NCI-H2107 (cell line): ENCODE measurements at regions not wholly inside any gene's neighbourhood (a gene's known extent, or its start where the extent isn't known, plus 50 kb on each side); places are given as distances from the start of the nearest gene placed in this dataset.

Source experiments
- DNase-seq: peaks from one replicate; lab custom pipeline; 2025; lab: John Stamatoyannopoulos, UW

- no peak for DNase-seq
These were observed 133.4 kb upstream of the KCNG1 start for GRCh38 chr20:51156041-51156982.

- DNase-seq = no peak
These were observed 132.1 kb upstream of the KCNG1 start for GRCh38 chr20:51154708-51155690.

- no peak for DNase-seq
These were observed 131.2 kb upstream of the KCNG1 start for GRCh38 chr20:51153867-51154707.

- no peak for DNase-seq
These were observed 126.0 kb upstream of the KCNG1 start for GRCh38 chr20:51148941-51149340.

GRCh38 chr20:51144476-51144875, 121.6 kb upstream of the KCNG1 start:
- DNase-seq = no peak

GRCh38 chr20:51143652-51144051, 120.7 kb upstream of the KCNG1 start:
- DNase-seq = no peak

- no peak for DNase-seq
These were observed 119.5 kb upstream of the KCNG1 start for GRCh38 chr20:51142448-51142847.

GRCh38 chr20:51140671-51141070, 117.8 kb upstream of the KCNG1 start:
- no peak for DNase-seq

GRCh38 chr20:51139891-51140290, 117.0 kb upstream of the KCNG1 start:
- no peak for DNase-seq

- DNase-seq = no peak
These were observed 115.7 kb upstream of the KCNG1 start for GRCh38 chr20:51138576-51138975.

- no peak for DNase-seq
These were observed 114.6 kb upstream of the KCNG1 start for GRCh38 chr20:51137461-51137860.

GRCh38 chr20:51135926-51136715, 113.2 kb upstream of the KCNG1 start:
- DNase-seq = no peak

- DNase-seq = no peak
These were observed 111.5 kb upstream of the KCNG1 start for GRCh38 chr20:51134405-51134804.

- no peak for DNase-seq
These were observed 109.4 kb upstream of the KCNG1 start for GRCh38 chr20:51132279-51132678.

- no peak for DNase-seq
These were observed 108.9 kb upstream of the KCNG1 start for GRCh38 chr20:51131811-51132210.

GRCh38 chr20:51129147-51129776, 106.4 kb upstream of the KCNG1 start:
- no peak for DNase-seq

- DNase-seq = no peak
These were observed 105.3 kb upstream of the KCNG1 start for GRCh38 chr20:51128198-51128597.

- DNase-seq = no peak
These were observed 104.8 kb upstream of the KCNG1 start for GRCh38 chr20:51127713-51128112.

GRCh38 chr20:51126337-51126736, 103.4 kb upstream of the KCNG1 start:
- DNase-seq = no peak

GRCh38 chr20:51125780-51126179, 102.9 kb upstream of the KCNG1 start:
- DNase-seq = no peak
